ENCODE measurements at regions not wholly inside any gene's neighbourhood (a gene's known extent, or its start where the extent isn't known, plus 50 kb on each side); places are given as distances from the start of the nearest gene placed in this dataset.

DNA sequence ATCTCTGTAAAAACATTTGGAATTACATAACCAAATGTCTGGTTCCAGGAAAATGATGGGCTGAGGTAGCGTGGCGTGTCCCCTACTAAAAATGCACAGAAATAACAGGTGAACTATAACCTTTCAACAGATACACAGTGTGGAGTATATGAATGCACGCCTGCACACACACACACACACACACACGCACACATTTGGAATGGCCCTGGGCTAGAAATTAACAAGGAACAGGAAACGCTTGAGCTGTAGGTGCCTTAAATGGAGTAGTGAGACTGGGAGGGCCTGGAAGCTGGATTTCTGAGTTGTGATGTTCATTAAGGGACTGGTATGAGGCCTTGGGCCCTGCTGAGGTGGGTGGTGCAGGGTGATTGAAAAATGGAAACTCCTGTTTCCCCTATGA is 246.5 kb upstream of the C1orf174 start:
- no peak for ATAC-seq
- intact Hi-C loops (cut with DNase I) = no loop called here
- DNase-seq = no peak

DNA sequence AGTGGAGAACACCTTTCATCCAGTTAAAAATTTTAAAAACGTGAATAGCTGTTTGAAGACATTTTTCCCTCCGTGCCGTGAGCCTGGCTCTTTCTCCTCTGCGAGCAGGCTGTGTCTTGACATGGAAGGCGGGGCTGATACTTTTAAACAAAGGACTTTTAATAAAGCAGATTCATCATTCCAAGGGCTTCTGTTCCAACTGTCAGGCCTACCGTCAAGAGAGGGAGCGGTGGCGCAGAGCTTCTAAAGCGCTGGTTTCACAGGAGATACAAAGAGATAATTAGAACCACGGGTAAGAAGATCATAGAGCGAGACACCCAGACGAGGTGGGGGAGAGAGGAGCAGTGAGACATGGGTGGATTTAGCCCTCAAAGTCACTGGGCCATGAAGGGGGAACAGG is 247.4 kb upstream of the C1orf174 start:
- intact Hi-C loops (cut with DNase I) = no loop called here
- no peak for DNase-seq
- ATAC-seq = no peak

DNA sequence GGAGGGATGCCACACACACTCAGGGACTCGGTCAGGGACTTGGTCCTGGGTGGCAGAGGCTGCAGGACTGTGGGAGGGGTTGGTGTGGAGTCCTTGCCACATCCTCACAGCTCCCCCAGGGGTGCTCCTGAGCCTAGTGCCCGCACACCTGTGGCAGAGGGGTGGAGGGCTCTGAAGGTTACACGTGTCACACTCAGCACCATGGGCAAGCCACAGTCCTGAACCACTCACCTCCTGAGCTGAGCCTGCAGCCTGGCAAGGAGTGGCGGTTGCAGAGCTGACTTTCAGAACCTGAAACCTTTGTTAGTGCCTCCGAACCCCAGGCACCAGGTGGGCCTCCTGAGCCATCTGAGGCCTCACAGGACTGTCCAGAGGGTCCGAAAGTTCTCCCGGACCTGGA is 249.2 kb upstream of the C1orf174 start:
- ATAC-seq (no peak), DNase-seq (no peak)
- intact Hi-C loops (cut with DNase I) = no loop called here

DNA sequence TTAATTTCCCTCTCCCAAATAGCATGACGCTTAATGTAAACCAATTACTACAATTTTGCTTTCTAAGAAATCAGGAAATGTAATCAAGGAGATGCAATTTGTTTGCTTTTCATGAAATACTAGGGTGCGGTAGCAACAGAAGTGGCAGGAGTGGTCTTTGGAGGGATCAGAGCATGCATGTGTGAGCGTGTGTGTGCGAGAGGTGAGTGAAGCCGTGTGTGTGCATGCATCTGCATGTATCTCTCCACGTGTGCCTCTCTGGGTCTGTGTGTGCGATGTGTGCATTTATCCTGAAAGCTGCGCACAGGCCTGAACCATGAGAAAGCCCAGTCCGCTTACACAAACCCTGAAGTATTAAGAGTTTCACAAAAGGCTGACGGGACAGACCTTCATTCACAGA is 249.8 kb upstream of the C1orf174 start:
- intact Hi-C loops (cut with DNase I) = no loop called here
- ATAC-seq = no peak
- no peak for DNase-seq

DNA sequence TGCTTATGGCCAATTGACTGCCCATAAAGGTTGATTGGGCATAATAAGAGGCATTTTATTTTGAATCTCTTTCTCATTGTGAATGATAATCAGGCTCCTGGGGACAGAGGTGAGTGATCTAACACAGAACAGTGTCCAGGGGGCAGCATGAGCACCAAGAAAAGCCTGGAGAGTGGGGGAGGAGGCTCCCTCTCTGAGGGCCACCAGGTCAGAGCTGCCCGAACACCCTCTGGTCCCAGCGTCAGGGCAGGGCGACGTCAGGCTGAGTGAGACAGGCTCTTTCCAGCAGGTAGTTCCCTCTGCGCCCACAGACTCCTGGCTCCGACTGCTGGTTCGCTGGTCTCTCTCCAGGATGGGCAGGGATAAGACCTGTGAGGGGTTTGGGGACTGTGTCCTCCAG is 250.2 kb upstream of the C1orf174 start:
- no peak for DNase-seq

DNA sequence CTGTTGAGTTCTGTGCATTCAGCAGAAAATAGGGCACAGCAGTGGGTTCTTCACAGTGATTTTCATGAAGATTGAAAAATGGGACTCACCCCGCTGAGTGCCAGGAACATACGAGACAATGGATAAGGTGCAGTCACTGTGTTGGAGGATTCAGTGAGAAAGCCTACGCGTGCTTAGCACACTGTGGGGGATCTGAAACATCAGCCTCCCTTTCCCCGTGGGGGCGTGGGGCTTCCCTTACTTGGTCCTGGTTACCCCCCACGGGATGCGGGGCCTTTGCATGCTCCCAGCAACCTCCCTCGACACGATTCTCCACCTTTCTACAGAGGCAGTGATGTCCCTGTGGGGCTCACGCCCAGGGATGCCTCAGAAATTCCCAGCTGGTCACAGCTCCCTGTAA is 252.2 kb upstream of the C1orf174 start:
- no peak for DNase-seq
- no peak for ATAC-seq
- intact Hi-C loops (cut with DNase I) = no loop called here

More for the DNA sequence above, 250.2 kb upstream of the C1orf174 start:
- intact Hi-C loops (cut with DNase I) = no loop called here
- ATAC-seq = no peak

DNA sequence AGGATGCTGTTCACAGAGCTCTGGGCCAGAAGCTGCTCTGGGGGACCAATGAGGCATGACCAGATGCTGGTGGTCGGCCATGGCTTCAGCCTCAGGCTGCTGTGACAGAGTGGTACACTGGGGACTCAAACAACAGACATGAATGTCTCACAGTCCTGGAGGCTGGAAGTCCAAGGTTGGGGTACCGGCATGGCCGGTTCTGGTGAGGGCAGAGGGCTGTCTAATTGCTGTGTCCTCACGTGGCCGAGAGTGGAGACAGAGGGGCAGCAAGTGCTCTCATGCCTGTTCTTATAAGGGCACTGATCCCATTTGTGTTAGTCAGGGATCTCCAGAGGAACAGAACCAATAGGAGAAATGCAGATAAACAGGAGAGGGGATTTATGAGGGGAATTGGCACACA is 253.5 kb upstream of the C1orf174 start:
- no peak for ATAC-seq
- intact Hi-C loops (cut with DNase I) = no loop called here
- no peak for DNase-seq

DNA sequence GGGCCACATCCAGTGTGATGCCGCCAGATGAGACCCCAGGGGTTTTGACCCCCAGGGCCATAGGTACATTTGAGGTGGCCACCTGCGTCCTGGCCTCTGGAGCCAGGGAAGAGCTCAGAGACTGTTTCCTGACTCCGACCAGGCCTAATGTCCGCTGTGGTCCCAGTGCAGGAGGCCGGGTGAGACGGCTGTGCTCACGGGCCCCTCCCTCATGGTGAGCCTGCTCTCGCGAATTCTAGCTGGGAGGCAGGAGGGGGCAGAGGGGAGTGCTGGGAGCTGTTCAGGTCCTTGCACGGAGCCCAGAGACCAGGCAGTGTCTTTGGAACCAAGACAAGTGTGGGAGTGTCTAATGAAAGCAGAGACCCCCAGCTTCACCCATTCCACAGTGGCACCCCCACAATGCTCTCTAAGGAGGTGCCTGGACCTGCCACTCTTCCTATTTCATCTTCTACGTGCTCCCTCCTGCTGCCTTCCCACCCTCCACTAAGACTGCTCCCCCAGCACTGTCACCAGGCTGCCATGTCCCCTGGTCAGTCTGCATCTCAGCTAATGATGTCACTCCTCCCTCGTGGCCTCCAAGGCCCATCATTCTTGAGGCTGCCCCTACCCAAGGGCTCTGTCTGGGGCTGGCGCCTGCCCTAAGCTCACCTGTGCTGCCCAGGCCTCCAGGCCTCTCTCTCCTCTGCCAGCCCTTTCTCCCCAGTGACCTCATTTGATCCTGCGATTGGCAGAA is 256.3 kb upstream of the C1orf174 start:
- DNase-seq (no peak), ATAC-seq (no peak)
- intact Hi-C loops (cut with DNase I) = no loop called here

DNA sequence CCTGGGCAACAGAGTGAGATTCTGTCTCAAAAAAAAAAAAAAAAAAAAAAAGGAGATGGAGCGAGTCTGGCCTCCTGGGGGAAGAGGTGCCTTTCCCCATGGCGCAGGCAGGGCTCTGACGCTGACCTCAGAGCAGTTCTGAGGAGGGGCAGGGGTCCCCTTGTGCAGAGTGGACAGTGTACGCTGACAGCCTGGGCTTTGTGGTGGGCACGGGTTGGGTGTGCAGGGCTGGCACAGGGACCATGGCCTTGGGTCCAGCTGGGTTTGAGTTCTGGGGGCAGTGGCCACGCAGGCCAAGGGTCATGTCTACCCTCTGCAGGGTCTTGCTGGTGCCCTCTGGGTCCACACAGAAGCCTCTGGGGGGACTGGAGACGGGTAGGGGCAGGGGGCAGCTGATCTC is 260.1 kb upstream of the C1orf174 start:
- DNase-seq = no peak
- intact Hi-C loops (cut with DNase I) = no loop called here
- ATAC-seq = no peak

DNA sequence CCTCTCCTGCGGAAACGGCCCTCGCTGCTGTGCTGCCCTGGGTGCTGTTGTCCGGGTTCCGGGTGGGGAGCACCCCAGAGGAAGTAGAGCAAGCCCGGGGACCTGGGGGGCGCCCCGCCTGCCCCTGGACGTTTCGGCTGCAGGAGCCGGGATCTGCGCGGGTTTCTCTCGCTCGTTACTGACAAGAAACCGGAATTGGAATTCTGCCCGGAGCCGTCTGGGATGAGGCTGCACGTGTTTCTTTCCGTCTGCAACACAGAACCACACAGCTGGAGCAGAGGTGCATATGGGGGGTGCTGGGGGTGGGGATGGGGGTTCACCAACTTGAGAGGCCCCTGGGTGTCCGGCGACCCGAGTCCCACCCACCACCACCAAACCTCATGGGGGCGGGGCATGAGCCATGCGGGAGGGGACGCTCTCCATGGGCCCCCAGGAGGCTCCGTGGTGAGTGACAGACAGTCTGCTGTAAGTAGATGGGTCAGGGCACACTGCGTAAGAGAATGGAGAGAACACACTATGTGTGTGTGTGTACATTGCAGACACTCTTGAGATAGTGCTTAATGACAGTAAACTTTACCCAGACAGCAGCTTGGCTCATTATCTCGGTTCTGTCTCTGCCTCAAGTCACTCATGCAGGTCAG is 261.4 kb upstream of the C1orf174 start:
- DNase-seq (no peak), ATAC-seq (no peak)
- intact Hi-C loops (cut with DNase I) = no loop called here

DNA sequence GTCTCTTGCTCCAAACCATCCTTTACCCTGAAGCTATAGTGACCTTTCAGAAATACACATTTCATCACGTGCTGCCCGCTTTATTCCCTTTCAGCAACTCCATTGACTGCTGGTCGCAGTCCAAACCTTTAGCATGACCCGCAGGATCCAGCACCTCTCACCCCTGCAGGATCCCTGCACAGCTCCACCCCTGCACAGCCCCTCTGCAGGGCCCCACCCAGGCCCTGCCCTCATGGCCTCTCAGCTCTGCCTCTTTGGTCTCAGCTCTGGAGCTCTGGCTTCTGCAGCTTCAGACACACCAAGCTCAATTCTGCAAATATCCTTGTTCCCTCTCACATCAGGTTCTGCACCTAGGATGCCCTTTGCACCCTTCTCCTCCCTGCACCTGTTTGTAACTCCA is 264.9 kb upstream of the C1orf174 start:
- intact Hi-C loops (cut with DNase I) = no loop called here
- no peak for DNase-seq
- no peak for ATAC-seq

DNA sequence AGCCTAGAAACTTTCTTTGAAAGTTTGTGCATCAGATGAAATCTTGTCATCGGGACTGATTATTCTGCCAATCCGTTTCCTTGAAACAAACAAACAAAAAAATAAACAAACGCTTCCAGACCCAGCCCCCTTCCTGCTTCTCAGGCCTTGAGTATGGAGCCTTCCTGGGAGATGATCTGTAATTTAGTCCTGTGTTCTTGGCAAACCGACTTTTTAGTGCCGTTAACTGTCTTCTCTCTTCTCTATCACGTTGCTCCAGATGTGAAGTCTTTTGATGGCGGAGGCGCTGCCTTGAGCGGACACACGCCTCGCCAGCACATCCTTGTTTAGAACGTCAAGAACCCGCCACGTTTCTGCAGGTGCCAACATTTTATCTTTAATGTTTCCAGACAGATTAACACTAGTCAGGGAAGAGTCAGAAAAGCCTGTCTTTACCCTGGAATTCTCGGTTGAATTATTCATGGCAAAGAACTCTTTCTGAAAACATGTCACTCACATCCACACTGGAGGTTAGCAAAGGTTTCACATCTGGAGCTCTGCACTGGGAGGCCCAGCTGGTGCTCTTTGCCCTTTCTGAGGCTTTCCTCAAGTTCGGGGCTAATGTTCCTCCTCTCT is 265.7 kb upstream of the C1orf174 start:
- no peak for DNase-seq
- intact Hi-C loops (cut with DNase I) = no loop called here
- ATAC-seq = no peak

DNA sequence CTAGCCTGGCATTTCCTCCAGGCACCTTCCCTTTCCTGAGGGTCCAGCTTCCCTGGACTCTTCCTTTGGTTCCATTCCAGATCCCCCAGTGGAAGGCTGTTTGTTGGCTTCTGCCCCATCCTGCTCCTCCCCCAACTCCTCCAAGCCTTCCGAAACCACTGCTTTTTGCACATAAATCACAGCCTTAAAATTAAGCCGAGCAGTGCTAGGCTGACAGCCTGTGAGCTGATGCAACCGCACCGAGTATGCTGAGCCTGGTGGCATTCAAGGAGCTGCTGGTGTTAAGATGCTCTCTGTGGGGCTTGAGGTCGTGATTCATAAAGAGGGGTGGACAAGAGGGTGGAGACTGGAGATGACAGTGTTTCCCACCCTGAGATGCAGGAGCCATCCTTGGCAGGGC is 266.6 kb upstream of the C1orf174 start:
- no peak for ATAC-seq
- intact Hi-C loops (cut with DNase I) = no loop called here

DNA sequence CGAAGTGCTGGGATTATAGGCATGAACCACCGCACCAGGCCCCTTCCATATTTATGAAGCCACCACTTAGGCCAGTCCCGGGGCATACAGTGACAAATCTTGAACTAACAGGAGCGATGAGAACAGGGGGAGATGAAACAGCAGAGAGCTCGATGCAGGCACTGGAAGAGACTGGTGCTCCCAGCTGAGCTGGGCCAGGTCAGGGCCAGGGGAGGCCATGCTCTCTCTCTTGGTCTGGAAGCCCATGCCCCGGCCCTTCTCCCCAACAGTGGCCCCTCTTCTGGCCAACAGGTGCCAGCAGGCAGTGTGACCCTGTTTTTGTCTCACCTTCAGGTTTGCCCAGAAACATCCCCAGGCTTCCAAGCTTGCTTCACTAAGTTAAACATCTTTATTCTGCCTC is 269.9 kb upstream of the C1orf174 start:
- intact Hi-C loops (cut with DNase I) = no loop called here
- DNase-seq = no peak
- no peak for ATAC-seq

More for the DNA sequence above, 266.6 kb upstream of the C1orf174 start:
- no peak for DNase-seq

DNA sequence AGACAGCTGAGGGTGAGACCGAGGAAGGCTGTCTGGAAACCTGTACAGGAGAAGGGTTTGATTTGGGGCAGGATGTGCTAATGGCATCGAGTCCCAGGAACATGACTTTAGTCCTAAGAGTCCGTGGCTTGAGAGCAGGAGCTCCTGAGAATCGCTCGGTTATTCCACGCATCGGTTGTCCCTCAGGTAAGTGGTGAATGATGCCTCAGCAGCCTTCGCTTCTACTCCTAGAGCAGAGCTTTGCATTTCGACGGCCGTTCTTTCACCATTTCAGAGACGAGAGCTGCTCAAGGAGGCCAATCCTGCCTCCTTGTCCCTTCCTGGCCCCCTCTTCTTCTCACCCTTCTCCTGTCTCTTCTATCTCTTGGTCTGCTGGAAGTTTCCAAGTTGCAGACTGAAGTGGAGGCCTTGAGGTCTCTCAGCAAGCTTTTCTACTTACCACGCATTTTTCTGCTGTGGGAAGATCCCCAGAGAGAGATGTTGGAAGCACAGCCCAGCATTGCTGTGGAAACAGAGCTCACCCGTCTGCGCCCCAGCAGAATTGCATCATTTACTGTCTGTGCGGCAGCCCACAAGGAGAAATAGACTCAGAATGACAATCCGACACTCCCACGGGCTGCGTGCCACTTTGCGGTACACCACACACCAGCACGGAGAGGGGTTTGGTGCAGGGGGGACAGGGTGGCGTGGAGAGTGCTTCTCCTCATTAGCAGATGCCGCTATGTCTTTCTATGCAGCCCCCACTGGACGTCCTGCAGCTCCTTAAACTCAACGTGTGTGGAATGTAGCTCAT is 270.7 kb upstream of the C1orf174 start:
- ATAC-seq (peak; percentile 61 to 75), DNase-seq (peak; percentile 37)
- intact Hi-C loops (cut with DNase I) = no loop called here

DNA sequence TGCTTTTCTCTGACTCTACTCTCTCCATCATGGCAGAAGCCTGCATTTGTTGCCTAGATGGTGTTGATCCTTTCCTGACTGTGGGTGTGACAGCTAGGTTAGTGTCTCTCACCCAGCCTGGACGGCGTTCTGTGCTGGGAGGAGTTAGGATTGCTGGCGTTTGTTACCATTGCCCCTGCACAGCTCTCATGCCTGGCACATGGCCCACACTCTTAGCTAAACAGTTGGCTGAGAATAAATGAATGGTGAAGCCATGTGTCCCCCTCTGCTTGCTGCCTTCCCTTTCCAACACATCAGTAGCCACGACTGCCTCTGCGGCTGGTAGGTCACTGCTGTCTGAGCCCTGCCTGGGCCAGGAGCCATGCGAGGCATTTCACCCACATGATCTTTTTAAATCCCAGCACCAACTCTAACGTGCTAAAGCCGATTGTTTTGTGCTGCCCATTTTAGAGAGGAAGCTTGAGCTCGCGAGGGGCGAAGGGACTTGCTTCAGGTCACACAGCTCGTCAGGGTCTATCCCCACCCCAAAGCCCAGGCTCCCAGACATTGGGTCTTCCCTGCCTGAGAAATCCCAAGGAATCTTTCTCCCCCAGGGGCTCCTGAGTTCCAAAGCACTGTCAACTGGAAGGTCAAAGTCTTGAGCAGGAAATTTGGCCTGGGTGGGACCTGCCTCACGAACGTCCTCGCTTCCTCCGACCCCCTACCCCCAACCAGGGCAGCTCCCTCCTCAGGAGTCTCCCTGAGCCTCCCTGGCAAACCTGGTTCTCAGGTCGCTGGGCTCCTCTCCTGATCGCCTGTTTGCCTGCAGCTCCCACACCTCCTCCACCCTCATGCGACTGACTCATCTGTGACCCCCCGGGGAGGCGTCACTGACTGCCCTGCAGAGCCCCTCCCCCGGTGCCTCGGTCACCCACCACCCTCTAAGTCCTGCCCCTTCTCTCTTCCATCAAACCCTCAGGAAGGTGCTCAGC is 271.7 kb upstream of the C1orf174 start:
- intact Hi-C loops (cut with DNase I) = no loop called here
- ATAC-seq = peak; percentile 54 to 71

DNA sequence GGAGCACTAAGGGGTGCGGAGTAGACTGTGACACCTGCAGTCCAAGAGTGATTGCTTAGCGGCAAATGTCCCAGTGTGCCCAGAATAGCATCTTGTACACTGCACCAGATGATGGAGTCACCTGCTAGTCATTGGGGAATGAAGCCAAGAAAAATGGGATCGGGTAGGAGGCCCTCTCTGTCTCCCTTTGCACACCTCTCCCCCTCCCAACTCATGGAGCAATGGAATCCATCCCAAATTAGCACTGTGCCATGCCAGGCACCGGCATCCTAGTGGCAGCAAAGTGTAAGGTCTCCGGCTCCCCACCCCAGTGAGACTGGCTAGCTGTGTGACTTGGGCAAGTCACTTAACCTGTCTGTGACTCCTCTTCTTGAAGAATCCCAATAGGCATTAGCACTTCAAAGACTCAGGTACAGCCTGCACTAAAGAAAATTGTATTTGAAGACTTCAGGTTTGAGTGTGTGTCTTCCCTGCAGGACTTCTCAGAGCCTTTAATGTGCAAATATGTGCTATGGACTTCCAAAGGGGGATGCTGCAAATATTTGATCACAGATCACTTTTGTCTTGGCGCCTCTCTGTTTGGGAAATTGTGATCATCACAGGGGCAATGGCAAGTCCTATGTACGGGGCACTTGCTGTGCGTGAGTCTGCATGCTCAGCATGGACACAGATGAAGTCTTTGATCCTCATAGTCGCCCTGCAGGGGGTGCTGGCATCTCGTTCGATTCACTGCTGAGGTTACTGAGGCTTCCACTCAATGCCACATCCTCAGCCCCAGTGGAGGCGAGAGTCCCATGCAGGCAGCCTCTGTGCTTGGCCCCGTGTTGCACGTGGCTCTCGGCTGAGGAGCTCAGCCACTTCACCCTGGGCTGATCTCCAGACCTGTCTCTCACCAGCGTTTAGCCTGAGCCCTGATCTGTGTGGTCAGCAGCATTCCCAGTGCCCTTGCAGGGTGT is 272.9 kb upstream of the C1orf174 start:
- intact Hi-C loops (cut with DNase I) = no loop called here
- ATAC-seq (no peak), DNase-seq (no peak)

More for the DNA sequence above, 271.7 kb upstream of the C1orf174 start:
- peak; percentile 40 for DNase-seq

DNA sequence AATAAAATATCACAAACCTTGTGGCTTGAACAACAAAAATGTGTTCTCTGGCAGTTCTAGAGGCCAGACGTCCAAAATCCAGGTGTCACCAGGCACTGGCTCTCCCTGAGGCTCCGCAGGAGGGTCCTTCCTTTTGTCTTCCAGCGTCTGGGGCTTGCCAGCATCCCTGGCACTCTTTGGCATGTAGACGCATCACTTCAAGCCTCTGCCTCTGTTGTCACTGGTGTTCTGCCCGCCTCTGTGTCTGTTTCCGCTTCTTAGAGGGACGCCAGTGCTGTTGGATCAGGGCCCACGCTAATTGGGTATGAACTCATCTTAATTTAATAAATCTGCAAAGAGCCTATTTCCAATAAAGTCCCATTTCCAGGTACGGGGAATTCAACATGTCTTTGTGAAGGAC is 273.7 kb upstream of the C1orf174 start:
- ATAC-seq = no peak
- DNase-seq = no peak
- intact Hi-C loops (cut with DNase I) = no loop called here

Measured in left cardiac atrium (tissue), 4 donors.